HepG2 (cell line): ENCODE measurements at regions not wholly inside any gene's neighbourhood (a gene's known extent, or its start where the extent isn't known, plus 50 kb on each side); places are given as distances from the start of the nearest gene placed in this dataset.

ENCODE experiments used
- ATAC-seq: fragments of 200-7000 bp; cut with Tn5 transposase; 3 replicates; pipeline ENCODE4 v1.9.1; 2020; ENCODE audit warnings: mild to moderate bottlenecking, moderate library complexity
- BruUV-seq: library from RNA; stranded (reverse); fragments of 400-500 nt; replicated peaks from 2 replicates; lab custom pipeline; 2021; lab: Mats Ljungman, UMichigan
- CTCF ChIA-PET: fragments of 300-600 bp; formaldehyde crosslinking; extraction: SDS; loops from one replicate; lab custom pipeline; 2021; ENCODE audit warnings: low total read pairs, inconsistent platforms, low intra/inter-chr PET ratio; lab: Yijun Ruan, JAX
- POLR2A ChIA-PET: fragments of 350-600 bp; sonication (Branson Sonifier 250); formaldehyde crosslinking; loops from one replicate; lab custom pipeline; 2020; ENCODE audit warnings: antibody characterized with exemption, inconsistent platforms; lab: Yijun Ruan, JAX
- DNase-seq: peaks from one replicate; pipeline ENCODE4 v3.0.0-alpha.2; 2015; ENCODE audit warnings: low spot score
- FAIRE-seq: peaks from 3 replicates; lab custom pipeline; 2011; peaks lifted over from hg19 to GRCh38; lab: Jason Lieb, UNC
- H2AFZ ChIP-seq: one replicate; pipeline ENCODE4 v1.6.1; 2011; ENCODE audit warnings: low read length, inconsistent platforms
- H3K27ac ChIP-seq: fragments of 300-600 bp; 3 replicates; pipeline ENCODE4 v1.8.0; 2011; ENCODE audit warnings: mixed run types, mild to moderate bottlenecking, mixed read lengths, low read length, inconsistent platforms; ENCODE audit not compliant: insufficient read depth; ENCODE audit errors: extremely low read length
- H3K27me3 ChIP-seq, 2 experiments: fragments of 200-600 bp in 1 of 2; 2 replicates in 1 of 2; 3 replicates in 1 of 2; pipeline versions ENCODE4 v1.6.0 to v1.8.0; 2011; ENCODE audit warnings: low read length in 2 of 2, mild to moderate bottlenecking in 2 of 2, moderate library complexity in 2 of 2, inconsistent platforms in 1 of 2; ENCODE audit not compliant: insufficient read depth in 2 of 2, control insufficient read depth in 1 of 2
- H3K36me3 ChIP-seq, 2 experiments: fragments of 200-600 bp in 1 of 2; replicated peaks in 1 of 2; 2 replicates in 1 of 2; 3 replicates in 1 of 2; pipeline versions ENCODE4 v1.5.1 to v1.8.0; 2011; ENCODE audit warnings: low read length in 2 of 2, inconsistent platforms in 1 of 2; ENCODE audit not compliant: insufficient read depth in 2 of 2, control insufficient read depth in 1 of 2
- H3K4me1 ChIP-seq: 2 replicates; pipeline ENCODE4 v1.5.1; 2012; ENCODE audit warnings: low read length, inconsistent platforms; ENCODE audit not compliant: insufficient read depth
- H3K4me2 ChIP-seq: 2 replicates; pipeline ENCODE4 v1.6.0; 2011; ENCODE audit warnings: low read depth, low read length, inconsistent platforms
- H3K4me3 ChIP-seq, 3 experiments: fragments of 200-600 bp in 1 of 3; sonication (generic), shearing (Covaris generic) in 1 of 3; replicated peaks in 1 of 3; 2 replicates each; pipeline ENCODE4 v1.5.1; 2011 to 2016; ENCODE audit warnings: low read length in 3 of 3, inconsistent platforms in 2 of 3, low read depth in 2 of 3, mild to moderate bottlenecking in 2 of 3, control low read depth in 1 of 3, mixed read lengths in 1 of 3; ENCODE audit not compliant: insufficient read depth in 1 of 3
- H3K79me2 ChIP-seq: one replicate; pipeline ENCODE4 v1.6.1; 2011; ENCODE audit warnings: low read length, inconsistent platforms; ENCODE audit not compliant: insufficient read depth
- H3K9ac ChIP-seq: 2 replicates; pipeline ENCODE4 v1.6.0; 2011; ENCODE audit warnings: mild to moderate bottlenecking, low read depth, low read length, inconsistent platforms; ENCODE audit not compliant: insufficient read depth
- H3K9me3 ChIP-seq: 2 replicates; pipeline ENCODE4 v1.5.1; 2012; ENCODE audit warnings: mild to moderate bottlenecking, low read length
- H4K20me1 ChIP-seq: 2 replicates; pipeline ENCODE4 v1.6.0; 2011; ENCODE audit warnings: inconsistent platforms, mild to moderate bottlenecking, low read length, moderate library complexity; ENCODE audit not compliant: insufficient read depth
- CCAR2 ChIP-seq: fragments of 200-400 bp; formaldehyde crosslinking; optimal IDR thresholded peaks from 2 replicates; pipeline ENCODE3; 2018; ENCODE audit warnings: low read depth, mild to moderate bottlenecking, low read length, moderate library complexity
- CENPX ChIP-seq: sonication (generic); formaldehyde crosslinking; IDR thresholded peaks from 2 replicates; pipeline ENCODE4 v1.9.0; 2021; ENCODE audit warnings: mild to moderate bottlenecking, missing genetic modification reagents, moderate library complexity
- EZH2 ChIP-seq: conservative IDR thresholded peaks from 2 replicates; pipeline ENCODE4 v1.6.1; 2012; ENCODE audit warnings: mild to moderate bottlenecking, low read depth, low read length, moderate library complexity
- KDM3A ChIP-seq: IDR thresholded peaks from 2 replicates; pipeline ENCODE4 v1.6.1; 2018; ENCODE audit warnings: low read depth, missing compliant biosample characterization
- MAFK ChIP-seq, 2 experiments: IDR thresholded peaks in 1 of 2; conservative IDR thresholded peaks in 1 of 2; 2 replicates each; pipeline ENCODE4 v1.6.1; 2011; ENCODE audit warnings: improper control_type of control experiment in 2 of 2, low read length in 2 of 2
- MYNN ChIP-seq: sonication (generic); formaldehyde crosslinking; IDR thresholded peaks from 2 replicates; pipeline ENCODE4 v1.4.0; 2020; ENCODE audit warnings: mild to moderate bottlenecking, low read depth, missing genetic modification reagents
- SP5 ChIP-seq: IDR thresholded peaks from 2 replicates; pipeline ENCODE4 v1.6.1; 2016; ENCODE audit warnings: low read depth, borderline replicate concordance
- TFDP1 ChIP-seq: IDR thresholded peaks from 2 replicates; pipeline ENCODE4 v1.6.1; 2016; ENCODE audit warnings: missing compliant biosample characterization, missing genetic modification reagents, borderline replicate concordance
- TRAFD1 ChIP-seq: sonication (generic); formaldehyde crosslinking; IDR thresholded peaks from 2 replicates; pipeline ENCODE4 v1.5.1; 2020; ENCODE audit warnings: missing genetic modification reagents, mild to moderate bottlenecking, borderline replicate concordance
- ZNF10 ChIP-seq: sonication (generic); formaldehyde crosslinking; IDR thresholded peaks from 2 replicates; pipeline ENCODE4 v1.4.0; 2020; ENCODE audit warnings: mild to moderate bottlenecking, low read depth, missing genetic modification reagents, borderline replicate concordance
- ZNF496 ChIP-seq: sonication (generic); formaldehyde crosslinking; IDR thresholded peaks from 2 replicates; pipeline ENCODE4 v1.8.1; 2023; ENCODE audit warnings: mild to moderate bottlenecking, moderate library complexity, missing genetic modification reagents; ENCODE audit not compliant: insufficient replicate concordance
- ZNF652 ChIP-seq: IDR thresholded peaks from 2 replicates; pipeline ENCODE4 v1.6.1; 2016; ENCODE audit warnings: low read depth, borderline replicate concordance
- ZNF720 ChIP-seq: sonication (generic); formaldehyde crosslinking; IDR thresholded peaks from 2 replicates; pipeline ENCODE4 v1.4.0; 2020; ENCODE audit warnings: missing genetic modification reagents
- ZNF780A ChIP-seq: sonication (generic); formaldehyde crosslinking; IDR thresholded peaks from 2 replicates; pipeline ENCODE4 v1.8.0; 2022; ENCODE audit warnings: mild to moderate bottlenecking, missing genetic modification reagents, moderate library complexity
- WGBS: methylation state at CpG from one replicate; pipeline ENCODE4 v1.1.6; 2017; ENCODE audit warnings: low lambda C conversion rate; 5-methylcytosine and 5-hydroxymethylcytosine counted together
- in situ Hi-C: cut with HindIII; loops from 2 replicates; pipeline ENCODE4 v1.10.0; 2017; ENCODE audit warnings: low pct_unique_long_range_greater_than_20kb; ENCODE audit not compliant: extremely low pct_ligation_motif_present
- intact Hi-C: fragments of 100-400 bp; cut with micrococcal nuclease; formaldehyde crosslinking; loops from one replicate; pipeline ENCODE4 v1.10.0; 2022; ENCODE audit not compliant: unreplicated experiment

- 0% methylated on average over 2 of the region's 2 CpGs for whole genome bisulfite sequencing
- no peak for DNase-seq
- Histone ChIP-seq H3K9me3 (no peaks in the 10 kb centered on the region), H3K79me2 (no peaks in the 10 kb centered on the region), H3K4me2 (no peak overlapping the region), H3K27ac (no peak overlapping the region), H3K27me3 (no peaks in the 10 kb centered on the region), H3K9ac (no peak overlapping the region), H3K4me1 (no peaks in the 10 kb centered on the region), H2AFZ (no peak overlapping the region), H3K4me3 (no peak overlapping the region), H3K36me3 (no peaks in the 10 kb centered on the region), H4K20me1 (no peaks in the 10 kb centered on the region)
- POLR2A ChIA-PET = no interaction called here
- FAIRE-seq = no peak
- intact Hi-C loops (no loop called here), in situ Hi-C loops (no loop called here)
- TF ChIP-seq ZNF720 (CRISPR knock-in tag) (no peak), TRAFD1 (CRISPR knock-in tag) (no peak), TFDP1 (CRISPR knock-in tag) (no peak), ZNF10 (no peak), MAFK (conservative IDR thresholded peaks at IDR 0.05 in 1 of 2, IDR thresholded peaks at IDR 0.05 in 1 of 2; ENCODE audit: low read length in 2 of 2) (no peak), SP5 (CRISPR knock-in tag) (no peak)
- no TSS peak for BruUV-seq
- CTCF ChIA-PET = no interaction called here
- ATAC-seq = no peak
These were observed 267.7 kb downstream of the PTBP2 start for GRCh38 chr1:96989302-96989701.

- WGBS = 18% methylated on average over 3 of the region's 3 CpGs
- Histone ChIP-seq H3K9me3 (no peaks in the 10 kb centered on the region), H3K9ac (no peak overlapping the region), H3K79me2 (no peaks in the 10 kb centered on the region), H2AFZ (no peak overlapping the region), H3K27ac (no peak overlapping the region), H3K4me3 (no peak overlapping the region), H3K4me1 (no peaks in the 10 kb centered on the region), H3K4me2 (no peak overlapping the region), H3K36me3 (no peaks in the 10 kb centered on the region), H3K27me3 (no peaks in the 10 kb centered on the region), H4K20me1 (no peaks in the 10 kb centered on the region)
- ChIA-PET POLR2A (no interaction called here), CTCF (no interaction called here)
- ATAC-seq (no peak), FAIRE-seq (no peak), DNase-seq (no peak)
- no TSS peak for BruUV-seq
- TF ChIP-seq CENPX (CRISPR knock-in tag) = no peak
- no peak for TF ChIP-seq ZNF780A (CRISPR knock-in tag)
- no peak for TF ChIP-seq EZH2
- TF ChIP-seq ZNF652 = no peak
- no peak for TF ChIP-seq KDM3A (CRISPR knock-in tag)
- no peak for TF ChIP-seq CCAR2
- no peak for TF ChIP-seq MYNN (CRISPR knock-in tag)
- no peak for TF ChIP-seq ZNF496 (CRISPR knock-in tag)
- intact Hi-C loops (no loop called here), in situ Hi-C loops (no loop called here)
These were observed 268.6 kb downstream of the PTBP2 start for GRCh38 chr1:96990136-96990535.
